Stimulated activated CD4-positive, alpha-beta T cell treated with anti-CD3 and anti-CD28 coated beads, Interleukin-1b, Interleukin-23, amount 100 ng/mL, for 1 hour (primary cell): ENCODE measurements at regions not wholly inside any gene's neighbourhood (a gene's known extent, or its start where the extent isn't known, plus 50 kb on each side); places are given as distances from the start of the nearest gene placed in this dataset.
"Not testable (repeated sequence)": the region's sequence is repeated elsewhere in the genome, so short reads cannot be mapped to it uniquely, and the experiment has no call there.

Experiments used
- DNase-seq, 2 donors: peaks; one replicate each; pipeline ENCODE4 v3.0.0-alpha.2; 2020; ENCODE audit warnings: low read depth in 2 of 2

- DNase-seq: no peak
These were observed 232.5 kb downstream of the SQOR start for GRCh38 chr15:45867281-45867680.

GRCh38 chr15:45868109-45868691, 233.4 kb downstream of the SQOR start:
- no peak for DNase-seq

GRCh38 chr15:45869034-45869668, 234.3 kb downstream of the SQOR start:
- DNase-seq: no peak

DNA sequence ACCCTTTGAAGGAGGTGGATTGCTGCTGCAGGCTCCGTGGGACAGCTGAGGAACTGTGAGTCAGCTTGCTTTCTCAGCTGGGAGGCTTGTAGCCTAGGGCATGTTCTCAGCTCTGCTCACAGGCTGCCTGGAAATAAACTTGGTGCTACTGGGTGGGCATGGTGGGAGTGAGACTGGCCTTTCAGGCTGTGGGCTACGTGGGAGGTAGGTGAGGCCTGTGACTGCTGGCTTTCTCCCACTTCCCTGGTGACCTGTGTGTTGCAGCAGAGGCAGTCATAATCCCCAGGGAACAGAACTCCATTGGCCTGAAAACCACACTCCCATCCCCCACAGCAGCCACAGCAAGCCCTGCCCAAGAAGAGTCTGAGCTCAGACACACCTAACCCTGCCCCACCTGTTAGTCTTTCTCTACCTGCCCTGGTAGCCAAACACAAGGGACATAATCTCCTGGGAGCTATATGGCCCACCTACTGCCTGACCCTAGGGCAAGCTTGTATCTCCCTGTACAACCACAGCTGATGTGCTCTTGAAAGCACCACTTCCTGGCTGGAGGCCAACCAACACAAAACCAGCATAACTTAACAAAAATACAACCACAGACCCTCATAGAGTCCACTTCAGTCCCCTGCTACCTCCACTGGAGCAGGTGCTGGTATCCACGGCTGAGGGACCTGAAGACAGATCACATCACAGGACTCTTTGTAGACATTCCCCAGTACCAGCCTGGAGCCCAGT, 236.5 kb downstream of the SQOR start:
- DNase-seq: no peak

GRCh38 chr15:45873781-45874180, 239.0 kb downstream of the SQOR start:
- DNase-seq: no peak

DNA sequence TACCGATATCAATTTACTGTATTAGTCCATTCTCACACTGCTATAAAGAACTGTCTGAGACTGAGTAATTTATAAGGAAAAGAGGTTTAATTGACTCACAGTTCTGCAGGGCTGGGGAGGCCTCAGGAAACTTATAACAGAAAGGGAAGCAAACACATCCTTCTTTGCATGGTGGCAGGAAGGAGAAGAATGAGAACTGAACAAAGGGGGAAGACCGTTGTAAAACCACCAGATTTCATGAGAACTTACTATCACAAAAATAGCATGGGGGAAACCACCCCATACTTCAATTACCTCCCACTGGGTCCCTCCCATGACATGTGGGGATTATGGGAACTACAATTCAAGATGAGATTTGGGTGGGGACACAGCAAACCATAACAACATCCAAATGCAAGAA, 239.7 kb downstream of the SQOR start:
- DNase-seq: not testable (repeated sequence)

DNA sequence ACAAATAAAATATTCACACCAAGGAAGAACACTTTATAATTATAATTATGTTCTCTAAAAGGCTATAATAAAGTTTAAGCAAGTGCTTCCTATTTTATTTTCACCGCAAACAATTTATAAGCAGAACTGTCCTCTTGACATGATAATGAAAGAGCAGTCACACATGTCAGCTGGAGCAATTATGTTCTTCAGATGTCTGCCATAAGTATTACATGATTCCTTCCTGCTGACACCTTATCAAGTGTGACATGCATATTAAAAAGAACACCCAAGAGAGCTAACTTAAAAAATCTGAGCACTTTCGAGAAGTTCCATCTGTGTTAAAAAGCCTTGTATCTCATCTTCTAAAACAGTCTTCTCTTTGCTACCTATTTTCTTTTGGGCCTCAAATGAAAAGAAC, 249.5 kb downstream of the SQOR start:
- DNase-seq: no peak

DNA sequence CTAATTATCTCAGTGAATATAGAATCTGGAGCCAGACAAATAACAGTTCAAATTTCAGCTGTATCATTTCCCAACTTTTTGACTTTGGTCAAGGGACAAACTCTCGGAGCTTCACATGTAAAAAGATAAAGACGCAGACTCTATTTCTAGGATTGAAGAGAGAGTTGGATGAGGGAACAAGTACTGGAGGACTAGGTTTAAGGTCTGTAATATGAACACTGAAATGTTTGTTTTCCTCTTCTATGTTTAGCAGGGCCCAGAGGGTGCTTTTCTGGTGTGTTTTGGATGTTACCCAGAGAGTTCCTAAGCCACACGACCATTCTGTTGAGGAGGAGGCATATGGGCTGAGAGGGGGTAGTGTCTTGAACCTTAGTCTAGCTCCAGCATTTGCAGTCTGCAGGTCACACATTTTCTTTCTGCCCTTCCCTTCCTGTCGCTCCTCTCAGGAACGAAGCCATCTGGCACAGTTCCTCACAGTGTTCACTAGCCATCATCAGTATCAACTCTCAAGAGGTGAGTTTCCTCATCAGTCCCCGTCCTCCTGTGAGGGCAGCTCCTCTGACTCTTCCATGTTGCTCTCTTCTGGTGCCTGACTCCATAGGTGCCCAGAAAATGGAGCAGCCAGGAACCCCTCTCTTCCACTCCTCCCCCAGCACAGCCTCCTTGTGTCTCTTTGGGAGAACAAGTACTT, 250.1 kb downstream of the SQOR start:
- DNase-seq: no peak

DNA sequence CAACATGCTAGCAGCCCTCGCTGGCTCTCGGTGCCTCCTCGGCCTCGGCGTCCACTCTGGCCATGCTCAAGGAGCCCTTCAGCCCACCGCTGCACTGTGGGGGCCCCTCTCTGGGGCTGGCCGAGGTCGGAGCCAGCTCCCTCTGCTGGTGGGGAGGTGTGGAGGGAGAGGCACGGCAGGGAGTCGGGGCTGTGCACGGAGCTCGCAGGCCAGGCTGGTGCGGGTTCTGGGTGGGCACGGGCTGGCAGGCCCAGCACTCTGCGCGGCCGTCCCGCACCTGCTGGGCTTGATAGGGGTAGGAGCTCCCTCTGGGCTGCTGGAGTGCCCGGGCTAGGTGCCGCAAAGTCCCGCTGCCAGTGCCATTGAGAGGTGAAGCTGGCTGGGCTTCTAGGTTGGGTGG, 251.0 kb downstream of the SQOR start:
- no peak for DNase-seq

DNA sequence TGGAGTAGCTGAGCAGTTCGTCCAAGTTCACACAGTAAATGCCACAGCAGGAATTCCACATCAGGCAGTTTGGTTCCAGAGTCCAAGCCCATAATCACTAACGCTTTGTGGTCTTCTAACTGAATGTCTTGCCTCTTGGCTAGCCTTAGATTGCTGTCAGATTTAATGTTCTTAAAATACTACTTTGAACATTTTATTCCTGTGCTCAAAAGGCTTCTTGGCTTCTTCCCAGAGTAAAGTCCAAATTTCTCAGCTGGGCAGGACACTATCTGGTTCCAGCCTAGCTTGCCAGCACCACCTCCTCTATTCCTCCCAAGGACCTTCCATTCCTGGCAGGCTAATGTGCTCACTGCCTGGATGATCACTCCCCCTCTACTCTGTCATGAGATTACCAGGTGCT, 256.9 kb downstream of the SQOR start:
- no peak for DNase-seq

GRCh38 chr15:45892182-45892581, 257.4 kb downstream of the SQOR start:
- no peak for DNase-seq

- DNase-seq: no peak
These were observed 268.5 kb downstream of the SQOR start for GRCh38 chr15:45903283-45903682.

DNA sequence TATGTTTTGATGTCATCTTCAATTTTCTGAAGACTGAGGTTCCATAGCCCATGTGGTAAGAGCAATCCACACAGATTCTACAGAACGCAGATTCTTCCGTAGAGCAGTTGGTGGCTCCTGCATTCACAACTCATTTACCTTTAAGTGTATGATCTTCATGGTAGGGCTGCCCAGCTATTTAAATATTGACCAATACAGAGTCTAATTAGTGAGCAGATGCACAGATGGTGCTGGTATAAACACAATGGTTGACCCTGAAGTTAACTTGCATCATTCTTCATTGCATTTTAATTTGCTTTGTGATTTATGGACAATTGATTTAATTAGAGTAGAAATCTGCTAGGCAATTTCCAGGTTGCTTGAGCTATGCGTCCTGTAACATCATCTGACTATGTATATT, 269.2 kb downstream of the SQOR start:
- no peak for DNase-seq

DNA sequence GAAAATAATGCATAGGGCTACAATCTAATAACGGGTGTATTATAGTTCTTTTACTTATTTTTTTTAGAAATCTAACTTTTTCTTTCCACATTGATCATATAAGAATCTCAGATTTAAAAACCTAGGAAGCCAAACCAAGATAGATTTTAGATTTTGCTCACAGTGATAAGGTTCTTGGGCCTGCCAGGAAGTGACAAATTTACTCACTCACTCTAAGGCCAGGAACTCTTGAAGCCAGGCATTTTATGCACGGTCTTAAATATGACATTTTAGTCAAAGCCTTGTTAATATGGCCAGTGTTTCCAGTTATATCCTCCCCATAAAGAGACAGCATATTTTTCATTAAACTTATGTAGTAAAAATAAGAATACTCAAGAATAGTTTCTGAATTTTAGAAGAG, 271.4 kb downstream of the SQOR start:
- no peak for DNase-seq

DNA sequence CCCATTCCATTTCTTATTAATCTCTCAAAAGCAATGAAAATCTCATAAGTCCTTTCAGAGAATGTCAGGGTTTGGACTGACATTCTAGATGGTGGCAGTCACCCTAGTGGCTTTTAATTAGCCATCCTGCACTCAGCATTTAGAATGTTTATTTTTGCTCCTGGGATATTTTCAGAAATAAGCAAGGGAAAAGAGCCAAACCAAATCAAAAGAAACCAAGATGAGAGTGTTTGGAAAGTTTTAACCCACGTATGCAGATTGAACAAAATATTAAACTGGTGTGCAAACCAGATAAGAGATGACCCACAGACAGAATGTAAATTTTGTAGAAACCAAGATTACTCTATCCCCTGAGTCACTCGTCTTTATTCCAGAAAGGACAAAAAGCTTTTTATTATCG, 275.8 kb downstream of the SQOR start:
- DNase-seq: no peak

DNA sequence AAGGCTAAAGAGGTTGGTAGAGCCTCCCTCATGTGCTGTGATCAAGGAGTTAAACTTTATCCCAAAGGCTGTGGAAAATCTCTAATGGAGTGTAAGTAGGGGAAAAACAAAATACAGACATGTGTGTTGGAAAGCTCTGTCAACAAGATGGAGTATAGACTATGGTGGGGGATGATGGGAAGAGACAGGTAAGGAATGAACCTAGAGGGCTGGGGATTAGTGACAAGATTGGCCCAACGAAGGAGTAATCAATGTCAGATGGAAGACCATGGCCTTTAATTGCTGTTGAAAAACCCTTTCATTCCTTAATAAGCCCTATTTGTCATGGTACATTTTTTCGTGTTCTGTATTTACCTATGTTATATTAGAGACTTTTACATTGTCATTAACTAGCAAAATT, 278.6 kb downstream of the SQOR start:
- DNase-seq: no peak

DNA sequence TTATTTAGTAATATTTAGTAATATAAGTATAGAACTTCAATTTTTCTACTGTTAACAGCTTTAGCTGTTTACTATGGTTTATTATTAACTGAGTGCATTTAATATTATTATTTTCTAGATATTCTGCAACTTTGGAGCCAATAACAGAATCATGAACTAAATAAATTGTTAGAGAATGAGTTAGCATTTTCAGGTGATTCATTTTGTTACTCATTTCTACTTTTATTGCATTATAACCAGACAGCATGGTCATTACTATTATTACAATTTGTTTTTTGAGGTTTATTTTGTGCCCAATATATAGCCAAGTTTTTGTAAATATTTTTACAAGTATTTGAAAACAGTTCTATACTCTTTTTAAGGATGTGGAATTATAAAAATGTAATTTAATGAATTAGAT, 279.6 kb downstream of the SQOR start:
- no peak for DNase-seq

DNA sequence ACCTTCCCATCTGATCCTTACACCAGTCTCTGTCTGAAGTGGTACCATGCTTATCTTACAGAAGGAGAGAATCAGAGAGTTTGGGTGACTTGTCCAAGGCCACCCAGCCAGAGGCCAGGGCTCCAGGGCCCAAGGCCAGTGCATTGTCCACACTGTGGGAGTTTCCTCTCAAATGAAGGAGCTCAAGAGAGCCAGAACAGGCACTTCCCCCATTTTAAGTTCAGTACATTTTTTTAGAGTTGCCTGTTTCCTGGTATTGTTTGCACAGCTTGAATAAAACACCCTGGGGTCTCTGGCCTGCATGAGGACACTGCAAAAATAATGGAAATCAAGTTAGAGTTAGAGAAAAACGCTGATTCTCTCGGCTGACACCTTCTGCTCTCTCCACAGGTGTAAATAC, 284.0 kb downstream of the SQOR start:
- no peak for DNase-seq

DNA sequence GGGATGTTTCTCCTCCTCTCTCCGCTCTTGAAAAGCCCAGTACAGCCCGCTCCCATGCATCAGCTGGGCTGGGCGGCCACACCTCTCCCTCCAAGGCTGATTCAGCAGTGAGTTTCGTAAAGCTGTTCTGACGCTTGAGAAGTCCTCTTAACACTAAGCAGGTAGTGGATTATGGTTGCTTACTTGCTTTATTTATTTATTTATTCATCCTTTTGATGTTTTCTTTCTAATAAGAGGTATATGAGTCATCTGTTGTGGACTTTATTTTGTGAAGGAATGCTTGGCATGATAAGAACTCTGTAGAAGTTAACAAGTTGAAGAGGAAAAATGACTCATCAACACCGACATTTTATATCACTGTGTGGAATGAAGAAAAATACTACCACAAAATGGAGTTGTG, 285.0 kb downstream of the SQOR start:
- no peak for DNase-seq

GRCh38 chr15:45921376-45921775, 286.5 kb downstream of the SQOR start:
- DNase-seq: no peak

DNA sequence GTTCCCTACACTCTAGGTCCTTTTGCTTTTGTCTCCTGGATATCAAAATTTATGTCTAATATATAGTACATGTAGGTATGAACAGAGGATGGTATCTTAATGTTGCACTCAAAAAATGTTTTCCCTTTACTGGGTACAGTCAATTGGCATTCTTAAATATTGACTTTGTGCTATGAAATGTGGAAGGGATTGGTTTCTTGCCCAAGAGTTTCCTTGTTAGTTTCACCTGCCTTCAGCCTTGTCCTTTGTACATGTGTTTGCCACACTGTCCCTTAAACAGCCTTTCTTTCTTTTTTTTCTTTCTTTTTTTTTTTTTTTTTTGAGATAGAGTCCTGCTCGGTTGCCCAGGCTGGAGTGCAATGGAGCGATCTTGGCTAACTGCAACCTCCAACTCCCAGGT, 287.1 kb downstream of the SQOR start:
- no peak for DNase-seq

GRCh38 chr15:45941367-45941766, 306.5 kb downstream of the SQOR start:
- no peak for DNase-seq

DNA sequence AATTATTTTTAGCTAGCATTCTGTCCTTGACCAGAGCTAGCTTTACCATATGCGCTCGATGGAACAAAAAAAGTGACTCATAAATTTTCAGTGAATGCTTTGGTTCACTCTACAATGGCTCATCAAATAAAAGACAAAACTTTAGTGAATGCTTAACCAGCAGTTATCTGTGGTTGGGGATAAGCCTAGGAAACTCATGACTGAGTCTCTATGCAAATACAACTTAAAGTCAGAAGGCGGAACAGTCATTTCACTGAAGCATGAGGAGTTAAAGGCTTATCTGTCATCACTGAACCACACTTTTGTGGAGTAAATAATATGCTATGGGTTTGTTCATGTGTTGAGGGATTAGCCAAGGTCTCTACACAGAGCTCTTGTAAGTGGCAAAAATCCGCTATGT, 308.4 kb downstream of the SQOR start:
- DNase-seq: no peak
